GM19324 (cell line): ENCODE measurements at regions not wholly inside any gene's neighbourhood (a gene's known extent, or its start where the extent isn't known, plus 50 kb on each side); places are given as distances from the start of the nearest gene placed in this dataset.
"Not testable (repeated sequence)": the region's sequence is repeated elsewhere in the genome, so short reads cannot be mapped to it uniquely, and the experiment has no call there.

ENCODE experiments used
- ATAC-seq: cut with Tn5 transposase; IDR thresholded peaks from one replicate; pipeline ENCODE4 v1.9.1; 2021; ENCODE audit warnings: mild to moderate bottlenecking, moderate library complexity; ENCODE audit not compliant: unreplicated experiment, low FRiP score

DNA sequence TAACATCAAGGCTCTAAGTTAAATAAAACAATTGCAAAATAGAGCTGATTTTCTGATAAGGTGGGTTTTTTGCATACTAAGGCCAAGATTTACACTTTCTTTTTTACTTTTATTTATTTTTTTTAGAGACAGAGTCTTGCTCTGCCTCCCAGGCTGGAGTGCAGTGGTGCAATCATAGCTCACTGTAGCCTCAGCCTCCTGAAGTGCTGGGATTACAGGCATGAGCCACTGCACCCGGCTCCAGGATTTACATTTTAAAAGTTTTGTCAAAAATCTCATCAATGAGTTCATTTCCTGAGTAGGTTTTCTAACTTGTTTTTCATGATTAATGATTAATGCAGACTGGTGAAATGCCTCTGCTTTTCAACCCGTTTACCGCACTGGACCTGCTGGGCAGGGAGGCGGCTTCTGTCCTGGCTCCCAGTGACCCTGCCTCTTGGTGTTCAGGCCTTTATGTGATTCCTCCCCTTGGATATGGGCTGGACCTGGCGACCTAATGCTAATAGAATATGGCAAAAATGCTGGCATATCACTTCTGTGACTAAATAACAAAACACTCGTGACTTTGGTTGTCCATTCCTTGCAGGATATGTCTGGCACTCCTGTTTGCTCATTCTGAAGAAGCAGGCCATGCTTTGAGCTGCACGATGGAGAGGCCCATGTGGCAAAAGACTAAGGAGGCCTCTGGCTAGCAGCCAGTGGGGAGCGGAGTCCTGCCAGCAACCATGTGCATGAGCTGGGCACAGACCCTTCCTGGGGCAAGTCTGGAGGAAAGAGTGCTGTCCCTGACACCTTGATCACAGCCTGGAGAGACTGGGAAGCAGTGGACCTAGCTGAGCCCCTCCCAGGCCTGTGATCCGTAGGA is 72.2 kb upstream of the PTCH1 start:
- no peak for ATAC-seq

DNA sequence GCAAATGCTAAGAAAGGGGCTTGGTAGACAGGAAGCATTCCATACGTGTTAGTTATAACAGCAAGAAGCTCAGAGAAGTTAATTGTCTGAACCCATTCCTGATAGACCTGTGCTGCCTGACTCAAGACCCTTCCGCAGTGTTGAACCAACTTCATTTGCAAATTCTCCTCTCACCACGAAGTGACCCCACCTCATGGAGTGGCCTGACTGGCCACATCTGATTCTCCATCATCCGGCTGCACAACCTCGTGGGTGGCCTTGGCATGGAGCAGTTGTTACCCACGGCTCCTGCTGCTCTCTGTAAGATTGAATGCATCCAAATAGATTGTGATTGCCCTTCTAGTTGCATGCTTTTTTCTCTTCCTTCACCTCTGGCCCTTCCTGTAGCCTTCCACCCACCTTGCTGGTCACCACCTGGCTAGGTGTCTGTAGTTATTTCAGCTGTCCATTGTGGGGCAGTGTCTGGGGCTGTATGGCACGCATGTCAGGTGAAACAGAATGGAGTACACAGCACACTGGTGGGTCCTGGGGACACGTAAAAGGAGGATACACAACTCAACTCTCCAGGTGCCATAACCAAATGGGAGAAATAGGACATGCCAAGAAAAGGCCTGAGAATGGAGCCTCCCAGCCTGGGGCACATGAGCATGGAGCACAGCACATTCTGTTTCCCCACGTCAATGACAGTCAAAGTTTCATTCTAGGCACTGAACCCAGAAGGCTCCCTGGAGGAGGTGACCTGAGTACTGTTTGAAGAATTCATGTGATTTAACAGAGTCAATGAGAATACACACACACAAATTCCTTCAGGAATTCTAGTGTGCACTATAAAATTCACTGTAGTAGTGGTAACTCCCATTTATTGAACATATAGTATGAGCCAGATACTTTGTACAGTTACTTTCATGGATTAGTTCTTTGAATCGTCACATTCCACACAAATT is 70.5 kb upstream of the PTCH1 start:
- no peak for ATAC-seq

DNA sequence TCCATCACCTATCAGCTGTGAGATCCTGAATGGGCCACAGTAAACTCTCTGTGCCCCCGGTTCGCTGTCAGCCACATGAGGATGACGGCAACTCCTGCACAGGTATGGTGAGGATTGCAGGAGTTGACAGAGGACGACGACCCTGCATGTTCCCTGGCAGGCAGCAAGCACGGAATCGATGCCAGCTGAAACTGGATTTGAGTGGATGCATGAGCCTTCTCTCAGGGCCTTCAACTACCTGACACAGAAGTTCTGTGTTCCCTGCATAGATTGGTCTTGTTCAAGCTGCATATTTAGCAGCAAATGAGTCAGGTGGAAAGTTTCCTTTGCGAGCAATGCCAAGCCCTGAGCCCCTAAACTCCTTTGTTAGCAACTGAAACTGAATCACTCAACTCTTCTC is 69.6 kb upstream of the PTCH1 start:
- no peak for ATAC-seq

DNA sequence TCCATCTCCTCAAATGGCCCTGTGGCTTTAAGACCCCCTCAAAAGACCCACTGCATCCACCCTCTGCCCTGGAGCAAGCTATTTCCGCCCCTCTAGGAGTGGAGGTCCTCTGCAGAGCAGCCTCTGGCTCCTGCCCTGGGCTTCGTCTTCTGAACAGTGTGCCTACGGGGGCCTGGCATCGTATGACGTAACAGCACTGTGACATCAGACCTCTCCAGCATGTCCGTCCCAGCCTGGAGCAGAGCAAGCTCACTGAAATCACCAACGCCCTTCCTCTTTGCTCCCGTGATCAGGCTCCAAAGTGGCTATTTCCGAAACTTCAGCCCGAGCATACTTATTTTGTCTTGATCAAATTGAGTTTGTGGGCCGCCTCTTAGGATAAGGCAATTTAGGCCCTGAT is 69.1 kb upstream of the PTCH1 start:
- no peak for ATAC-seq

DNA sequence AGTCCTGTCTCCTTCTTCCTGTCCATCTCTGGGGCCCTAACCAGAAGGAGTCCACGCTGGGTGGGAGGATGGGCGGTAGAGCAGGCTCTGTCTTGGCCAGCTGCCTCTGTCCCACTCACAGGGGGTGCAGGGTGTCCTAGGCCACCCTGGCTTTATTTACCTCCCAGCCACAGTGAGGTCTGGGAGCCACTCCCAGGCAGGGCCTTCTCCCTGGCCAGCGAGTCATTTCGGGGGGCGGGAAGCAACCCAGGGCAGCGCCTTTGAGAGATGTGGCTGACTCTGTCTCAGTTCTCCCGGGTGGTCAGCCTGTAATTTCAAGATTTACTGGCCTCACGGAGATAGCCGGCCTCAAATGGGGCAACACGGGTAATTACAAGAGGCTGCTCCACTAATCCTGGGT is 67.4 kb upstream of the PTCH1 start:
- no peak for ATAC-seq

DNA sequence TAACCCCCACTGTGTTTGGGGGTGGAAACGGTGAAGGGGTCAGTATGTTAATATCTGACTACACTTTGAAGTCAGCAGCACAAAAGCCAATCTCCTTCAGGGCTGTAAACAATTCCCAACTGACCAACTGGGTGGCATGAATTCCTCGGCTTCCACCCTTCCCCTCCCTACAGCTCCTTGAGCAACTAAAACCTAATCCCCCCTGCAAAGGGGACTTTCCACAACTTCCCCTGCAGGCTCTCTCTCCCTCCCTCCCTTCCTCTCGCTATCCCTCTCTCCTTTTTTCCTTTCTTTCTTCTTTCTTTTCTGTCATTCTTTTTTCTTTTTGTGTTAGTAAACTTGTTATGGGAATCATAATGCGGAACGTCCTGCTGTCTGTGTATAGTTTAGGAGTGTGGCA is 65.1 kb upstream of the PTCH1 start:
- ATAC-seq, result no peak

DNA sequence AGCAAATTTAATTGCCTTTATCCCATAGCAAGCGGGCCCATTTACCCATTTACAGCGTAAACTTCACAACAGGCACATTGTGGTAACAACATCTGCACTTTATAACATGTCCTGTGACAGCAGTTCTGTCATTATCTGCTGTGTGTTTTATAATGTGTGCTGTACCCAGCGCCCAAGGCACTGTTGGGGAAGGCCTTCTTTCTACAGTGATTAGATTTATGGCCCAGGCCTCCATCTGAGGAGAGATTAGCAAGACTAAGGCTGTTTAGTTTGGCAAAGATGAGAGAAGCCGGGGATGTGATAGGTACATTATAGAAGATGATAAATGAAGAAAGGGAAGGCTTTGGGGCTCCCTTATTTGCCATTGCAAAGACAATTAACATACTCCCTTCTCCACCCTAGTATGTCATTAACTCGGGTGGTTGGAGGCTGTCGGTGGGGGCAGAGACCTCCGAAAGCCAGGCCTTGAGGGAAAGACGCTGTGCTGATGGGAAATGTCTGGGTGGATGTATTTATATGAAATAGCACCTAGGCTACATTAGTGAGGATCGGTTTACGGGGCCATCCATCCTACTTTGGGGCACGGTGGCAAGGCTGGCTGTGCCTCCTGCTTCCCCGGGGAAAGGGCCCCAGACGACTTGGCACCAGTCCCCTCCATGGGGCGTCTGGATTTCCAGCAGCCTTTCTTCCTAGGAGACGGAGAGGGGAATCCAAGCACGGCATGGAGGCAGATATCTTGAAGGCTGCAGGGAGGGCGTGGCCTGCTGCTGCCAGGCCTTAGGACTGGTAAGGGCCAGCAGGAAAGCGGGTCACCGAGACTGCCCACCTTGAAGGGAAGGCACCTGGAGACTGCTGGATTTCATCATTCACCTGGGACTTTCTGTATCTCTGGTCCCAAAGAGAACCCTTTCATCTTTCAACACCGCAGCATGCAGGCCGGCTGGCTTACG is 64.3 kb upstream of the PTCH1 start:
- no peak for ATAC-seq

DNA sequence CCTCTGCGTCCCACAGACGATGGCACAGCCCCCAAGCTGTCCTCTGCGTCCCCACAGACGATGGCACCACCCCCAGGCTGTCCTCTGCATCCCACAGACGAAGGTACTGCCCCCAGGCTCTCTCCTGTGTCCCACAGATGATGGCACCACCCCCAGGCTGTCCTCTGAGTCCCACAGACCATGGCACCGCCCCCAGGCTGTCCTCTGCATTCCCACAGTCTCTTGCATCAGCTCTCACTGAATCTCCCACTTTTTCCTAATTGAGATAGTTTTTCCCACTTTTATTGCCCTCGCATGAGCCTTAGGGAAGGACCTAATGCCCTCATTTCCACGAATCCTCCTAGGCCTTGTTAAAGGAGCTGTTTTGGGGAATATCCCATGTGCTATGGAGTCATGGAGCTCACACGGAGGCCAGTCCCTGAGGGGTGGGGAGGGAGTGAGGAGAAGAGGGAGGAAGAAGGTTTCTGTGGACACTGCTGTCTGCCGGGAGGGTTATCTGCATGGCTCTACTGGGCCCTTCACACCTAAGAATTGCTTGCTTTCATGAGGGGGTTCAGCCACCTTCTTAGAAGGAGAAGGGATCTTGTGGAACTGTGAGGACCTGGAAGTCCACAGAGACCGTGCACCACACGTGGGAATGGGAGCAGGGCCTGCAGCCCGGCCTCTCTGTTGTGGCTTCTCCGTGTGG is 58.2 kb upstream of the PTCH1 start:
- no peak for ATAC-seq

DNA sequence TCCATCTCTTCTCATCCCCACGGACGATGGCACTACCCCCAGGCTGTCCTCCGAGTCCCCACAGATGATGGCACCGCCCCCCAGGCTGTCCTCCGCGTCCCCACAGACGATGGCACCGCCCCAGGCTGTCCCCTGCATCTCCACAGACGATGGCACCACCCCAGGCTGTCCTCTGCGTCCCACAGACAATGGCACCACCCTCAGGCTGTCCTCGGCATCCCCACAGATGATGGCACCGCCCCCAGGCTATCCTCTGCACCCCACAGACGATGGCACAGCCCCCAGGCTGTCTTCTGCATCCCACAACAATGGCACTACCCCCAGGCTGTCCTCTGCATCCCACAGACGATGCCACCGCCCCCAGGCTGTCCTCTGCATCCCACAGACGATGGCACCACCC is 57.4 kb upstream of the PTCH1 start:
- ATAC-seq, result no peak

DNA sequence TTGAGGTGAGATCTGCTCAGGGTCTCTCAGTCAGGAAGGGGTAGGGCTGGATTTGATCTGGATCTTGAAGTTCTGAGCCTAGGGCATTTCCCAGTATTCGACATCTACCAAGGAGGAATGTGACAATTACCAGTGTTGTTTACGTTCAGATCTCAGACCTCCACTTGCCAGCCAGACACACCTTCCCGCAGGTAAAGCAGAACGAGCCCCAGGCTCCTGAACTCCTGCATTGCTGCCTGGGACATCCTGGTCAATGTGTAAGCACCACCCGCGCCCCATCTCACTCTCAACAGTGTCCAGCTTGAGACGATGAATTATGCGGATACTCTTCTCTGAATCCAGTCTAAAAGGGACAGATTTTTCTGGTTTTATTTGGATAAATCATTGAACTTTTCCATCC is 56.7 kb upstream of the PTCH1 start:
- ATAC-seq, result no peak

DNA sequence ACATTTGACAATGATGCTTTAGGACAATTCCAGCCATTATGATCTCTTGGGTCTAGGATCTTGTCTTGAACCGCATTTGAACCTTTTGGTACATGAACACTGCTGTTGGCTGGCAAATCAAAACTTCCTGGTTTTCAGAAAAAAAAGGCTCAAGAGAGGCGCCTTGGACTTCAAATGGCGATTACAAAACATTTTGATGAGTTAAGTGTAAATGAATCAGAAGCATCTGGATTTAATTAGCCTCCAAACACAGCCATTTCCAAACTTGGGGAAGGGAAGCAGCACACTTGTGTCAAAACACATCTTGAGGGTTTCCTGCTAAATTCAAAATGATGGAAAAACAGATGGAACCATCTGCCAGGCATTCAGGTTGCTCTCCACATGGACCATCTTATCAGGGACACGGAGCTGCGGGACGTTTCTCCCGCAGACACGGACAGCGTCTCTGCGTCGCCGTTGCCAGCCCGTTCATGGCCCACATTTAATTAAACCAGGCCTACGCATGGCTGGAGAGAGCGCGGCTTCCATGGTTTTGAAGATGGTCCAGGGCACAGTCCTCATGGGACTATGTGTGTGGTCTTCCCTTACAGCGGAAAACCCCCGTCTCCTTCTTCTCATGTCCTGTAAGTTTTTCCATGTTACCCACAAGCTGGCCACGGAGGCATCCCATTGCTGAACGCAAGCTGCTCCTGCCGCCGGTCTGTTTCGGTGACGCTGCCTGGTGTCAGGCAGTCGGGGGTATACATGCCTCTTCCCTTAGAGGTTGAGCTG is 55.8 kb upstream of the PTCH1 start:
- ATAC-seq, result no peak

DNA sequence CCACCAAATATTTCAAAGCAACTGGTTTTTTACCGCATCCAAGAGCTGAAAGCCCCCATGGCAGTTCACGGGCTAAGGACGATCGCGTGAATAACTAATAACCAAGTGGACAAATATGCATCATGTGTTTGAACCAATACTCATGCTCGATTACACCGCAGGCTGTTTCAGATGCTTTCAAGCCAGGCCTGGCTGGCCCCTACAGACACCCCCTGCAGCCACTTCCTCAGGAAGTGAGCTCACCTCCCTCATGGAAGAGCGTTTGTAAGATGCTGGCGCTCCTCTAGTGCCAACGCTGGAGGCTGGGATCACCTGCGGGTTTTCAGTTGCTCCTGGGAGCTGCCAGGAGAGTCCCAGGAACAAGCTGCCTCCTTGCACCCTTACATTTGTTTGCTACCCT is 53.9 kb upstream of the PTCH1 start:
- ATAC-seq, result no peak

DNA sequence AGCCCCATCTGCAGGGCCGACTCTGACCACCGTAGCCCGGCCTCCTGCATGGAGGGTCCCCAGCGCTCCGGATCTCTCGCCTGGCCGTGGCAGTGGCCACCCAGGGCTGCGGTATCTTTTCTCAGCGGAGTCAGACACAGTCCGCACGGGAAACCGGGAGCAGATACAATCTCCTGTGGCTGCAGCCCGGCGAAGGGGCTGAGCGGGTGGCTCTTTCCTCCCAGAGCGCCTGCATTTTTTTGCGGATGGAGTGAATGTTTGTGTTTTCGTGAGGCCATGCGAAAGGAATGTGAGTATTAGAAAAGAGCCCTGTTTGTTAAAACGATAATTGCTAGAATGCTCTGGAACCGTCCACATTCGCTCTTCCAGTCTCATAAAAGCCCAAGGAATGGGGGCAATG is 53.4 kb upstream of the PTCH1 start:
- no peak for ATAC-seq

DNA sequence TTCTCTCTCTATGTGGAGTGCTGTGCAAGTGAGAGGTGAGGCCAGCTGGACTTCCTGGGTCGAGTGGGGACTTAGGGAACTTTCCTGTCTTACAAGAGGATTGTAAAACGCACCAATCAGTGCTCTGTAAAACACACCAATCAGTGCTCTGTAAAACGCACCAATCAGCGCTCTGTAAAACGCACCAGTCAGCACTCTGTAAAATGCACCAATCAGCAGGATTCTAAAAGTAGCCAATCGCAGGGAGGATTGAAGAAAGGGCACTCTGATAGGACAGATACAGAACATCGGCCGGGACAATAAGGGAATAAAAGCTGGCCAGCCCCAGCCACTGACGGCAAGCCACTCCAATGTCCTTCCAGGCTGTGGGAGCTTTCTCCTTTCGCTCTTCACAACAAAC is 52.0 kb upstream of the PTCH1 start:
- ATAC-seq, result not testable (repeated sequence)
